ENCODE measurements at regions not wholly inside any gene's neighbourhood (a gene's known extent, or its start where the extent isn't known, plus 50 kb on each side); places are given as distances from the start of the nearest gene placed in this dataset.

DNA sequence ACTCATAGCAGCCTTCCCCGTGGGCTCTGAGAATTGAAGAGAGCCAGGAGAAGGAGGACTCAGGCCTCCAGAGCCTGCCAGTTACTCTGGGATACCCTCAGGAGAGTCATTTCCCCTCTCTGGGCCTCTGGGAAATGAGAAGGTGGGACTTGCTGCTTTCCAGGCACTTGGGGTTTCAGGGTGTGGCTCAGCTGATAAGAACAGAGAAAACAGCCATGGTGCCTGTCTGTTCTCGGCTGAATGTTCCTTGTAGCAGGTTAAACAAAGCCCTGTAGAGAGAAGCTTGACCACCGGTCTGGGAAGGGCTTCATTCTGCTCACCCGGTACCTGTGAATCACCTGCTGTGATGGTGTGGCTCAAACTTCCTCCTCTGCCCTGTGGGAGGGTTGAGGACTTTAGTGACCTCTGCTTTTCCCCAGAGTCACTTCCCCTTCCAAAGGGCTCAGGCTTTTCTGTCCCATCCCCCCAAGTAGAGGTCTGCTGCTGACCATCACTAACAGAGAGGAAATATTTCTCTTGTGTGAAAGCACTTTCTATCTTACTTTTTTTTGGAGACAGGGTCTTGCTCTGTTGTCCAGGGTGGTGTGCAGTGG lies 212.4 kb upstream of the GALNT17 start:
- TF ChIP-seq CTCF (IDR thresholded peaks at IDR 0.05; ENCODE audit: low read length) (no peak), EZH2phosphoT487 (IDR thresholded peaks at IDR 0.05; ENCODE audit: low read length) (no peak)

Data from MM.1S (cell line).